ENCODE measurements at regions not wholly inside any gene's neighbourhood (a gene's known extent, or its start where the extent isn't known, plus 50 kb on each side); places are given as distances from the start of the nearest gene placed in this dataset.
"Not testable (repeated sequence)": the region's sequence is repeated elsewhere in the genome, so short reads cannot be mapped to it uniquely, and the experiment has no call there.

- H3K36me3 ChIP-seq, result no peaks in the 10 kb centered on the region
- DNase-seq, result no peak
- H3K9me3 ChIP-seq, result peaks cover 0 to 5% (median 0%) of the 10 kb centered on the region in 11 donors
- no peak for TF ChIP-seq CTCF (IDR thresholded peaks at IDR 0.05)
- whole genome bisulfite sequencing, 2 donors, result 91 to 92% methylated on average over 1 of the region's 1 CpG
- intact Hi-C loops (cut with DNase I), result no loop called here
- no peak overlapping the region for H3K27ac ChIP-seq
- no peak overlapping the region for H3K4me3 ChIP-seq
- no peaks in the 10 kb centered on the region for H3K4me1 ChIP-seq
- no peak for ATAC-seq
- no peaks in the 10 kb centered on the region for H3K27me3 ChIP-seq
These were observed 1293.5 kb upstream of the CHAC2 start for GRCh38 chr2:52474091-52474490.

- Histone ChIP-seq H3K36me3 (no peaks in the 10 kb centered on the region), H3K9me3 (no peaks in the 10 kb centered on the region), H3K4me1 (no peaks in the 10 kb centered on the region), H3K27ac (no peak overlapping the region), H3K4me3 (no peak overlapping the region), H3K27me3 (no peaks in the 10 kb centered on the region)
- ATAC-seq, result no peak
- DNase-seq, result no peak
- no peak for TF ChIP-seq CTCF (IDR thresholded peaks at IDR 0.05)
- 65 to 71% methylated on average over 2 of the region's 2 CpGs for WGBS, 2 donors
- intact Hi-C loops (cut with DNase I), result no loop called here
These were observed 1294.1 kb upstream of the CHAC2 start for GRCh38 chr2:52473526-52473925.

GRCh38 chr2:52470457-52470856, 1297.1 kb upstream of the CHAC2 start:
- H3K4me1 ChIP-seq; intact Hi-C loops (cut with DNase I); ATAC-seq; H3K36me3 ChIP-seq; DNase-seq; H3K4me3 ChIP-seq; H3K27ac ChIP-seq; H3K9me3 ChIP-seq; H3K27me3 ChIP-seq: not testable (repeated sequence)
- WGBS, 2 donors, result 87 to 91% methylated on average over 1 of the region's 1 CpG

- no peak for DNase-seq
- Histone ChIP-seq H3K27ac (no peak overlapping the region), H3K4me1 (no peaks in the 10 kb centered on the region), H3K27me3 (no peaks in the 10 kb centered on the region), H3K4me3 (no peak overlapping the region), H3K9me3 (no peaks in the 10 kb centered on the region), H3K36me3 (no peaks in the 10 kb centered on the region)
- intact Hi-C loops (cut with DNase I), result no loop called here
- WGBS, 2 donors, result 87 to 88% methylated on average over 2 of the region's 2 CpGs
- TF ChIP-seq CTCF (IDR thresholded peaks at IDR 0.05), result no peak
- ATAC-seq, result no peak
These were observed 1300.4 kb upstream of the CHAC2 start for GRCh38 chr2:52467189-52467588.

- TF ChIP-seq CTCF (IDR thresholded peaks at IDR 0.05), result no peak
- no peaks in the 10 kb centered on the region for H3K4me1 ChIP-seq
- no peaks in the 10 kb centered on the region for H3K36me3 ChIP-seq
- 61 to 64% methylated on average over 3 of the region's 3 CpGs for WGBS, 2 donors
- no peak overlapping the region for H3K4me3 ChIP-seq
- H3K9me3 ChIP-seq, result no peaks in the 10 kb centered on the region
- DNase-seq, result no peak
- H3K27ac ChIP-seq, result no peak overlapping the region
- no peaks in the 10 kb centered on the region for H3K27me3 ChIP-seq
- no peak for ATAC-seq
- intact Hi-C loops (cut with DNase I), result no loop called here
These were observed 1302.3 kb upstream of the CHAC2 start for GRCh38 chr2:52465287-52465686.
